K562 (cell line): ENCODE measurements at regions not wholly inside any gene's neighbourhood (a gene's known extent, or its start where the extent isn't known, plus 50 kb on each side); places are given as distances from the start of the nearest gene placed in this dataset.

Experiments
- CBX3 ChIP-seq, 2 experiments: IDR thresholded peaks; 1 replicate in 1 of 2; 2 replicates in 1 of 2; pipeline ENCODE4 v1.6.1; 2012; ENCODE audit warnings: inconsistent platforms in 2 of 2, low read length in 2 of 2, borderline replicate concordance in 1 of 2, control low read depth in 1 of 2
- EZH2 ChIP-seq: IDR thresholded peaks from 2 replicates; pipeline ENCODE4 v1.6.1; 2012; ENCODE audit warnings: low read depth, mild to moderate bottlenecking, inconsistent platforms, low read length, borderline replicate concordance
- HDAC6 ChIP-seq: IDR thresholded peaks from 2 replicates; pipeline ENCODE4 v1.6.1; 2012; ENCODE audit warnings: low read depth, mild to moderate bottlenecking, control low read depth, inconsistent platforms, low read length, moderate library complexity
- KDM5B ChIP-seq: fragments of 200-600 bp; sonication (generic); IDR thresholded peaks from 2 replicates; pipeline ENCODE4 v1.6.1; 2012; ENCODE audit warnings: low read depth, mild to moderate bottlenecking, moderate library complexity, low read length, control low read depth, inconsistent platforms; ENCODE audit not compliant: insufficient replicate concordance
- L3MBTL2 ChIP-seq: fragments of 450-650 bp; IDR thresholded peaks from 2 replicates; pipeline ENCODE4 v1.6.1; 2016; ENCODE audit warnings: mild to moderate bottlenecking, moderate library complexity
- ZNF224 ChIP-seq: sonication (generic); formaldehyde crosslinking; IDR thresholded peaks from 2 replicates; pipeline ENCODE4 v1.8.0; 2022; ENCODE audit warnings: mild to moderate bottlenecking, missing genetic modification reagents
- TF ChIP-seq, protein P1 (sequence below), 3 experiments: IDR thresholded peaks in 2 of 3; conservative IDR thresholded peaks in 1 of 3; 2 replicates each; pipeline ENCODE4 v1.5.1; 2011 to 2012; ENCODE audit warnings: low read length in 3 of 3, mild to moderate bottlenecking in 3 of 3, control low read depth in 2 of 3, improper control_type of control experiment in 1 of 3, inconsistent platforms in 1 of 3, low read depth in 1 of 3, mixed read lengths in 1 of 3, moderate library complexity in 1 of 3; ENCODE audit not compliant: insufficient read depth in 2 of 3
- TF ChIP-seq, protein P2 (sequence below): sonication (generic); formaldehyde crosslinking; IDR thresholded peaks from 2 replicates; pipeline ENCODE4 v1.5.0; 2020; ENCODE audit warnings: missing genetic modification reagents
- TF ChIP-seq, protein P3 (sequence below): fragments of 450-650 bp; formaldehyde crosslinking; IDR thresholded peaks from 2 replicates; pipeline ENCODE4 v1.4.0; 2020; ENCODE audit warnings: mild to moderate bottlenecking, moderate library complexity

DNA sequence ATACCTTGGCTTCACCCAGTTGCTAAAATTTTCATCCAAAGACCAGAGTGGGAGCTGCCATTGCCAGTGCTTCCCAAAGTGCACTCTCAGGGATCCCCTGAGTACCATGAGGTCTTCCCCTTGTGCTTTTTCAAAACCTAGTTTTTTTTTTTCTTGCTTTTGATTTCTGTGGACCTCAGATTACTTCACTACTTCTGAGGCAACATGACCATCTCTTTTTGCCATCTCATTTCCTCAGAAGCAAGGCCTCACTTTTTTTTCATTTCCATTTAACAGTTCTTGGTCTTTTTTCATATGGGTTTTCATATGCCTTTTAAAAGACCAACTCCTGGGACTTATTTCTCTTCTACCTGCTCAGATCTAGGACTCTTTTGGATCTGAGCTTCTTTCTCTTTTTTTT lies 64.1 kb upstream of the MMS22L start:
- TF ChIP-seq CBX3 (IDR thresholded peaks at IDR 0.05; ENCODE audit: borderline replicate concordance in 1 of 2, low read length in 2 of 2) (no peak), HDAC6 (no peak), ZNF224 (CRISPR knock-in tag) (no peak), L3MBTL2 (no peak), EZH2 (no peak), KDM5B (no peak)
- TF ChIP-seq, protein P1, sequence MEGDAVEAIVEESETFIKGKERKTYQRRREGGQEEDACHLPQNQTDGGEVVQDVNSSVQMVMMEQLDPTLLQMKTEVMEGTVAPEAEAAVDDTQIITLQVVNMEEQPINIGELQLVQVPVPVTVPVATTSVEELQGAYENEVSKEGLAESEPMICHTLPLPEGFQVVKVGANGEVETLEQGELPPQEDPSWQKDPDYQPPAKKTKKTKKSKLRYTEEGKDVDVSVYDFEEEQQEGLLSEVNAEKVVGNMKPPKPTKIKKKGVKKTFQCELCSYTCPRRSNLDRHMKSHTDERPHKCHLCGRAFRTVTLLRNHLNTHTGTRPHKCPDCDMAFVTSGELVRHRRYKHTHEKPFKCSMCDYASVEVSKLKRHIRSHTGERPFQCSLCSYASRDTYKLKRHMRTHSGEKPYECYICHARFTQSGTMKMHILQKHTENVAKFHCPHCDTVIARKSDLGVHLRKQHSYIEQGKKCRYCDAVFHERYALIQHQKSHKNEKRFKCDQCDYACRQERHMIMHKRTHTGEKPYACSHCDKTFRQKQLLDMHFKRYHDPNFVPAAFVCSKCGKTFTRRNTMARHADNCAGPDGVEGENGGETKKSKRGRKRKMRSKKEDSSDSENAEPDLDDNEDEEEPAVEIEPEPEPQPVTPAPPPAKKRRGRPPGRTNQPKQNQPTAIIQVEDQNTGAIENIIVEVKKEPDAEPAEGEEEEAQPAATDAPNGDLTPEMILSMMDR (IDR thresholded peaks at IDR 0.05 in 2 of 3, conservative IDR thresholded peaks at IDR 0.05 in 1 of 3; ENCODE audit: insufficient read depth in 2 of 3, low read depth in 1 of 3, low read length in 3 of 3): no peak
- TF ChIP-seq, protein P2, sequence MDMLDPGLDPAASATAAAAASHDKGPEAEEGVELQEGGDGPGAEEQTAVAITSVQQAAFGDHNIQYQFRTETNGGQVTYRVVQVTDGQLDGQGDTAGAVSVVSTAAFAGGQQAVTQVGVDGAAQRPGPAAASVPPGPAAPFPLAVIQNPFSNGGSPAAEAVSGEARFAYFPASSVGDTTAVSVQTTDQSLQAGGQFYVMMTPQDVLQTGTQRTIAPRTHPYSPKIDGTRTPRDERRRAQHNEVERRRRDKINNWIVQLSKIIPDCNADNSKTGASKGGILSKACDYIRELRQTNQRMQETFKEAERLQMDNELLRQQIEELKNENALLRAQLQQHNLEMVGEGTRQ (CRISPR knock-in tag): no peak
- TF ChIP-seq, protein P3, sequence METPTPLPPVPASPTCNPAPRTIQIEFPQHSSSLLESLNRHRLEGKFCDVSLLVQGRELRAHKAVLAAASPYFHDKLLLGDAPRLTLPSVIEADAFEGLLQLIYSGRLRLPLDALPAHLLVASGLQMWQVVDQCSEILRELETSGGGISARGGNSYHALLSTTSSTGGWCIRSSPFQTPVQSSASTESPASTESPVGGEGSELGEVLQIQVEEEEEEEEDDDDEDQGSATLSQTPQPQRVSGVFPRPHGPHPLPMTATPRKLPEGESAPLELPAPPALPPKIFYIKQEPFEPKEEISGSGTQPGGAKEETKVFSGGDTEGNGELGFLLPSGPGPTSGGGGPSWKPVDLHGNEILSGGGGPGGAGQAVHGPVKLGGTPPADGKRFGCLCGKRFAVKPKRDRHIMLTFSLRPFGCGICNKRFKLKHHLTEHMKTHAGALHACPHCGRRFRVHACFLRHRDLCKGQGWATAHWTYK: no peak
